ENCODE measurements at regions not wholly inside any gene's neighbourhood (a gene's known extent, or its start where the extent isn't known, plus 50 kb on each side); places are given as distances from the start of the nearest gene placed in this dataset.
"Not testable (repeated sequence)": the region's sequence is repeated elsewhere in the genome, so short reads cannot be mapped to it uniquely, and the experiment has no call there.

DNA sequence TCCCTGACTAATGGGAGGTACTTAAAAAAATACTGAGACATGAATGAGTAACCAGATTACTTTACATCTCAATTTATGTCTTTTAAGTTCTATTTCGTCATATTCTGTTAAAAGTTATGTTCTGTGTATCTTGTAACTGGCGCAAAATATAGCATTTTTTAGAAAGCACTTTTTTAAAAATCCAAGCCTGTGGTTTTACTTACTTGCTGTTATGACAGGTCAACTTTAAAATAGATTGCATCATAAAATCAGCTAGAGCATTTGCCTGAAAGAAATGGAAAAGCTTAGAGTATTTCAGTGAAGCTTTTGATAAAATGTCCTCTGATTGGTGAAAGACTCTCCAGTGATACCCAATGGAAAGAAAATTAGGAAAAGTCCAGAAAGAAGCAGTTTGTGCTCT, 1892.3 kb upstream of the TENM3 start:
- DNase-seq = no peak

DNA sequence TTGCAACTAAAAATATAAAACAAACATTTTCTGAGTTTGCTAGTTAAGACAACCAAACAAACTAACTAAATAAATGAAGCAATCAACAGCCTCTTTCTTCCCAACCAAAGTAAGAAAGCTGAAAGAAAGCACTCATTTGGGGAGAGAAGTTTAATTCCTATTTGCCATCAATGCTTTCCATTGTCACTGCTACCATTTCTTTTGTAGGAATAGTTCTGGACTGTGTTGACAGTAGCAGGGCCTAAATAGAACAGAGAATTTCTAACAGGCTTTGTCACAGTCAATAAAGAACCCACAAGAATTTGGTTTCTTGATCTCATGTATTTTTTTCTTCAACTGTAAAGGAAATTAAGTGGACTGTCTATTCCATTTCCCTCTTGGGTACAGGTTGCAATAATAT, 1886.4 kb upstream of the TENM3 start:
- DNase-seq = no peak
- no peaks in the 10 kb centered on the region for H3K36me3 ChIP-seq (ENCODE audit: control insufficient read depth, insufficient read depth, low read length)
- H3K27me3 ChIP-seq (ENCODE audit: control insufficient read depth, insufficient read depth, low read length) = no peaks in the 10 kb centered on the region
- H3K4me3 ChIP-seq (ENCODE audit: low read length) = no peak overlapping the region
- no peak overlapping the region for H3K27ac ChIP-seq (ENCODE audit: low read length)
- H3K4me1 ChIP-seq (ENCODE audit: control insufficient read depth, insufficient read depth, low read length) = no peaks in the 10 kb centered on the region
- H3K9me3 ChIP-seq (ENCODE audit: control insufficient read depth, low read depth, low read length) = no peaks in the 10 kb centered on the region

More for the DNA sequence above, 1892.3 kb upstream of the TENM3 start:
- Histone ChIP-seq H3K4me3 (ENCODE audit: low read length) (no peak overlapping the region), H3K27ac (ENCODE audit: low read length) (no peak overlapping the region), H3K27me3 (ENCODE audit: control insufficient read depth, insufficient read depth, low read length) (no peaks in the 10 kb centered on the region), H3K4me1 (ENCODE audit: control insufficient read depth, insufficient read depth, low read length) (no peaks in the 10 kb centered on the region), H3K36me3 (ENCODE audit: control insufficient read depth, insufficient read depth, low read length) (no peaks in the 10 kb centered on the region), H3K9me3 (ENCODE audit: control insufficient read depth, low read depth, low read length) (no peaks in the 10 kb centered on the region)
- WGBS (ENCODE audit: insufficient coverage, low lambda C conversion rate) = 100% methylated on average over 1 of the region's 2 CpGs

DNA sequence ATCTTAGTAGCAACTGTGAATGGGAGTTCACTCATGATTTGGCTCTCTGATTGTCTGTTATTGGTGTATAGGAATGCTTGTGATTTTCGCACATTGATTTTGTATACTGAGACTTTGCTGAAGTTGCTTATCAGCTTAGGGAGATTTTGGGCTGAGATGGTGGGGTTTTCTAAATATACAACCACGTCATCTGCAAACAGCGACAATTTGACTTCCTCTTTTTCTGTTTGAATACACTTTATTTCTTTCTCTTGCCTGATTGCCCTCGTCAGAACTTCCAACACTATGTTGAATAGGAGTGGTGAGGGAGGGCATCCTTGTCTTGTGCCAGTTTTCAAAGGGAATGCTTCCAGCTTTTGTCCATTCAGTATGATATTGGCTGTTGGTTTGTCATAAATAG, 1883.1 kb upstream of the TENM3 start:
- not testable (repeated sequence) for H3K4me1 ChIP-seq (ENCODE audit: control insufficient read depth, insufficient read depth, low read length); H3K27ac ChIP-seq (ENCODE audit: low read length); H3K27me3 ChIP-seq (ENCODE audit: control insufficient read depth, insufficient read depth, low read length); H3K36me3 ChIP-seq (ENCODE audit: control insufficient read depth, insufficient read depth, low read length); DNase-seq; H3K9me3 ChIP-seq (ENCODE audit: control insufficient read depth, low read depth, low read length); H3K4me3 ChIP-seq (ENCODE audit: low read length)
- WGBS (ENCODE audit: insufficient coverage, low lambda C conversion rate) = no CpG with 5 or more reads among the region's 4 CpGs

DNA sequence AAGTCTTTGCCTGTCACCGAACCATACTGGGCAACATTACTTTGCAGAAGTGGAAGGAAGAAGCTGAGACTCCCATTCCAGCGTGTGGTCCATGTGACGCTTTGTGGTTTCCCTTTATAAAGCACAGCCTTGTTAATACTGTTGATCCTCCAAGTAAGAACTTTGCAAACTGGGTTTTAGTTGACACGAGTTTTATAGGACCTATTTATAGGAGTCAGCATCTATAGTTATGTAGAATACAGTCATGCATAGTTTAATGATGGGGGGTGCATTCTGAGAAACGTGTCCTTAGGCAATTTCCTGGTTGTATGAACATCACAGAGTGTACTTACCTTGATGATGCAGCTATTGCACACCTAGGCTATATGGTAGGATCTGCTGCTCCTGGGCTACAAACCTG, 1879.4 kb upstream of the TENM3 start:
- H3K4me3 ChIP-seq (ENCODE audit: low read length) = no peak overlapping the region
- no peaks in the 10 kb centered on the region for H3K36me3 ChIP-seq (ENCODE audit: control insufficient read depth, insufficient read depth, low read length)
- no peak overlapping the region for H3K27ac ChIP-seq (ENCODE audit: low read length)
- DNase-seq = no peak
- no peaks in the 10 kb centered on the region for H3K4me1 ChIP-seq (ENCODE audit: control insufficient read depth, insufficient read depth, low read length)
- WGBS (ENCODE audit: insufficient coverage, low lambda C conversion rate) = no CpG with 5 or more reads among the region's 5 CpGs
- H3K27me3 ChIP-seq (ENCODE audit: control insufficient read depth, insufficient read depth, low read length) = no peaks in the 10 kb centered on the region
- H3K9me3 ChIP-seq (ENCODE audit: control insufficient read depth, low read depth, low read length) = no peaks in the 10 kb centered on the region

DNA sequence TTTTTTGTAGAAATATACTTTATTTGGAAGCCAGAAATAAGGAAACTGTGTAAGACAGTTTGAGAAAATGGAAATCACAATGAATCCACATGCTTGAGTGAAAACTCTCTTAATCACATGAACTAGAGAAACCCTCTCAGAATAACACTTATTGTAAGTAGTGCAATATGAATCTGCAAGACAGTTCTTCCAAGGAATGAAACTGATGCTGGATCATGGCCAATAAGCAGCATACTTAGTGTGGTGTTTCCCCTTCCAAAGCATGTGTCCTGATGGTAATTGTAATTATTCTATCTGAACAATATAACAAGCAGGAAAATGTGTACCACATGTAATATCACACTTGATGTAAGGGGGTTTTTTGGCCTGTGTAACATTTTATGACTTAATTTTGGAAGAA, 1870.5 kb upstream of the TENM3 start:
- Histone ChIP-seq H3K27me3 (ENCODE audit: control insufficient read depth, insufficient read depth, low read length) (no peaks in the 10 kb centered on the region), H3K27ac (ENCODE audit: low read length) (no peak overlapping the region), H3K36me3 (ENCODE audit: control insufficient read depth, insufficient read depth, low read length) (no peaks in the 10 kb centered on the region), H3K9me3 (ENCODE audit: control insufficient read depth, low read depth, low read length) (no peaks in the 10 kb centered on the region), H3K4me1 (ENCODE audit: control insufficient read depth, insufficient read depth, low read length) (no peaks in the 10 kb centered on the region), H3K4me3 (ENCODE audit: low read length) (no peak overlapping the region)
- DNase-seq = no peak

DNA sequence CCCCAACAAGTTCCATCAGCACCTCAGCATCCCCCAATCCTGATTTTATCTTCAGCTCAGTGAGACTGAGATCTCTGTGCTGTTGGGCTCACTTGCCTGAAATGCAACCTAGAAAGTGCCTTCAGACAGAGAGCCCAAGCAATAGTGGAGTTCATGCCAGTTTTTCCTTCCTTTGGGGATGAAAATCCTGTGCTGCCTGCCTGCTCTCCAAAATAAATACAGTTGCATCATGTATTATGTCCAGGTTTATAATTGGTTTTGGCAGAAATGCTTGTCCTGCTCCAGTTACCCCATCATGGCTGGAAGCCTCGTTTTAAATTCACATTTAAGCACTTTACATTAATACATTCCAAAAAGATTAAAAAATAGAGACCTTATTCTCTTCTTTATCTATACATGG, 1865.5 kb upstream of the TENM3 start:
- Histone ChIP-seq H3K27me3 (ENCODE audit: control insufficient read depth, insufficient read depth, low read length) (no peaks in the 10 kb centered on the region), H3K36me3 (ENCODE audit: control insufficient read depth, insufficient read depth, low read length) (no peaks in the 10 kb centered on the region), H3K4me1 (ENCODE audit: control insufficient read depth, insufficient read depth, low read length) (no peaks in the 10 kb centered on the region), H3K27ac (ENCODE audit: low read length) (no peak overlapping the region), H3K4me3 (ENCODE audit: low read length) (no peak overlapping the region), H3K9me3 (ENCODE audit: control insufficient read depth, low read depth, low read length) (no peaks in the 10 kb centered on the region)
- WGBS (ENCODE audit: insufficient coverage, low lambda C conversion rate) = no CpG with 5 or more reads among the region's 1 CpG
- DNase-seq = no peak

DNA sequence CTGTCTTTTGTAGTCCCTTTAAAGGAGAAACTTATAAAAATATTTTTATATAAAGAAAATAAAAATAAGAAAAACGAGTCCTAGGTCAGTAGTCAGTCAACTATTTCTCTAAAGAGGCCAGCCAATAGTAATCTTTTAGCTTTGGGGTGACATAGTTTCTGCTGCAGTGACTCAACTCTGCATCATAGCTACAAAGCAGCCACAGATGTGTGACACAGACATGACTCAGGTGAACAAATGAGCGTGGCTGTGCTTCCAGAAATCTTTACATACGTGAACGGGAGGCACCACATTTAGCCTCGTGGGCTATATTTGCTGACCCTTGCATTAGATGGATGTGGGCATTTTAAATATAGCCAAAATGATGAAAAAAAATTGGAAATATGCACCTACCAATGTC, 1862.5 kb upstream of the TENM3 start:
- Histone ChIP-seq H3K4me3 (ENCODE audit: low read length) (no peak overlapping the region), H3K9me3 (ENCODE audit: control insufficient read depth, low read depth, low read length) (no peaks in the 10 kb centered on the region), H3K4me1 (ENCODE audit: control insufficient read depth, insufficient read depth, low read length) (no peaks in the 10 kb centered on the region), H3K27me3 (ENCODE audit: control insufficient read depth, insufficient read depth, low read length) (no peaks in the 10 kb centered on the region), H3K27ac (ENCODE audit: low read length) (no peak overlapping the region), H3K36me3 (ENCODE audit: control insufficient read depth, insufficient read depth, low read length) (no peaks in the 10 kb centered on the region)
- DNase-seq = no peak
- WGBS (ENCODE audit: insufficient coverage, low lambda C conversion rate) = 80% methylated on average over 1 of the region's 5 CpGs

DNA sequence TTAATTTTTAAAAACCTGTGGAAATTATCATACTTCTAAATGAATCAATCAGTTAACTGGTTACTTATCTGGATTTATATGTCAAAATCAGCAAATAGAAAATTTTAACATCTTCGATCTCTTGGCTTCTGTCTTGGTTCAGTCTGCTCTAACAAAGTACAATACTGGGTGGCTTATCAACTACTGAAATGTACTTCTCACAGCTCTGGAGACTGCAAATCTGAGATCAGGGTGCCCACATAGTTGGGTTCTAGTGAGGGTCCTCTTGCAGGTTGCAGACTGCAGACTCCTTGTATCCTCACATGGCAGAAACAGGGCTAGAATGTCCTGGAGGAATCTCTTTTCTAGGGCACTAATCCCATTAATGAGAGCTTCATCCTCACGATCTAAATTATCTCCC, 1851.6 kb upstream of the TENM3 start:
- Histone ChIP-seq H3K36me3 (ENCODE audit: control insufficient read depth, insufficient read depth, low read length) (no peaks in the 10 kb centered on the region), H3K27me3 (ENCODE audit: control insufficient read depth, insufficient read depth, low read length) (no peaks in the 10 kb centered on the region), H3K4me3 (ENCODE audit: low read length) (no peak overlapping the region), H3K9me3 (ENCODE audit: control insufficient read depth, low read depth, low read length) (no peaks in the 10 kb centered on the region), H3K4me1 (ENCODE audit: control insufficient read depth, insufficient read depth, low read length) (no peaks in the 10 kb centered on the region), H3K27ac (ENCODE audit: low read length) (no peak overlapping the region)
- DNase-seq = no peak
- WGBS (ENCODE audit: insufficient coverage, low lambda C conversion rate) = no CpG with 5 or more reads among the region's 2 CpGs

DNA sequence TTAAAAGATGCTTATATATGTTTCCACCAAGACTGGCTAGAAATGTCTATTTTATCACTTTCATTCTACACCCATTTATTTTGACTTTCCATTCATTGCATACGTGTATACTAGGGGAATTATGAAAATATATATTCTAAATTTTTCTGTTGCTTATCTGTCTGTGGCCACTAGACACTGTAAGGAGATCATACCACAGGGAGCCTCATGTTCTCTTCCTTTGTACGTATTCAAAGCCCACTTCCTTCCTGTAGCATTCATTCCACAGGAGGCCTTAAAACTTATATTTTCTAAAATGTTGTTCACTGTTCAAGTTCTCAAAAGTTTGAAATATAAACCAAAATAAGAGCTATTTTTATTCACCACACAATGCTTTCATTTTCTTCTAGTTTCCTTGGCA, 1848.9 kb upstream of the TENM3 start:
- no peaks in the 10 kb centered on the region for H3K9me3 ChIP-seq (ENCODE audit: control insufficient read depth, low read depth, low read length)
- WGBS (ENCODE audit: insufficient coverage, low lambda C conversion rate) = 67% methylated on average over 1 of the region's 2 CpGs
- no peak overlapping the region for H3K27ac ChIP-seq (ENCODE audit: low read length)
- no peak overlapping the region for H3K4me3 ChIP-seq (ENCODE audit: low read length)
- DNase-seq = no peak
- no peaks in the 10 kb centered on the region for H3K36me3 ChIP-seq (ENCODE audit: control insufficient read depth, insufficient read depth, low read length)
- no peaks in the 10 kb centered on the region for H3K4me1 ChIP-seq (ENCODE audit: control insufficient read depth, insufficient read depth, low read length)
- no peaks in the 10 kb centered on the region for H3K27me3 ChIP-seq (ENCODE audit: control insufficient read depth, insufficient read depth, low read length)

DNA sequence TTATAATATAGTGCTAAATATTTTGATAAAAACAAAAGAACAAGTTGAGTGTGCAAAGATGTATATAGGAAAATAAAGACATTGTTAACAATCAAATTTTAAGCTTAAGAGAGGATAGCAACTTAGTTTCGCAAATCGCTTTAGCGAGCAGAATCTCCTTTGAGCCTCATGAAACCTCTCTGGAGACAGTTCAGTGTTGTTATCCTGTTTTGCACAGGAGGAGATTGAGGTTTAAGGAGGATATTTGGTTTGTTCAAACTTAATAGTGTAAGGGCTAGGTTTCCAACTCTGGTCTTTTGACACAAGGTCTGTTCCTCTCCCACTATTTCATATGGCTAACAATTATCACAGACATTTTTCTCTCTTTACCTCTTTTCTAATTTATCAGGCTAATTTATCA, 1848.5 kb upstream of the TENM3 start:
- Histone ChIP-seq H3K9me3 (ENCODE audit: control insufficient read depth, low read depth, low read length) (no peaks in the 10 kb centered on the region), H3K27ac (ENCODE audit: low read length) (no peak overlapping the region), H3K4me3 (ENCODE audit: low read length) (no peak overlapping the region), H3K4me1 (ENCODE audit: control insufficient read depth, insufficient read depth, low read length) (no peaks in the 10 kb centered on the region), H3K36me3 (ENCODE audit: control insufficient read depth, insufficient read depth, low read length) (no peaks in the 10 kb centered on the region), H3K27me3 (ENCODE audit: control insufficient read depth, insufficient read depth, low read length) (no peaks in the 10 kb centered on the region)
- no peak for DNase-seq
- WGBS (ENCODE audit: insufficient coverage, low lambda C conversion rate) = no CpG with 5 or more reads among the region's 3 CpGs

DNA sequence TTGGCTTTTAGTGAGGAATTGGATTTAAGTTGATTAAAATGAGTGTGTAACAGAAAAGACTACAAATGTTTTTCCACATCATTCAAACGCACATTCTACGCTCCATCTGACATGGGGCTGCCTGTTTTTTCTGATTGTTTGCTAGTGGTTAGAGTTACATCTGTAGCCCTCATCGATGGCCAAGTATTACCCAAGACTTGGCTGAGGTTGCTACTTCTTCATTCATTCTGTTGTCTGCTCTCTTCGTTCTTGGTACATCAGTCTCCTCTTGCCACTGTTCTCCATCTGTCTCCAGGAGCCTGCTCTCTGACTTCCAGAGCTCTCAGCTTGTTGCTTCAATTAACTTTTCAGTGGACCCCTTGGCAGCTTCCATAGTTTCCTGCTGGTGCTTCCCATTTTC, 1844.6 kb upstream of the TENM3 start:
- no peaks in the 10 kb centered on the region for H3K36me3 ChIP-seq (ENCODE audit: control insufficient read depth, insufficient read depth, low read length)
- WGBS (ENCODE audit: insufficient coverage, low lambda C conversion rate) = 78% methylated on average over 1 of the region's 4 CpGs
- H3K4me1 ChIP-seq (ENCODE audit: control insufficient read depth, insufficient read depth, low read length) = no peaks in the 10 kb centered on the region
- no peaks in the 10 kb centered on the region for H3K9me3 ChIP-seq (ENCODE audit: control insufficient read depth, low read depth, low read length)
- no peaks in the 10 kb centered on the region for H3K27me3 ChIP-seq (ENCODE audit: control insufficient read depth, insufficient read depth, low read length)
- H3K4me3 ChIP-seq (ENCODE audit: low read length) = no peak overlapping the region
- no peak for DNase-seq
- H3K27ac ChIP-seq (ENCODE audit: low read length) = no peak overlapping the region
